ENCODE measurements at regions not wholly inside any gene's neighbourhood (a gene's known extent, or its start where the extent isn't known, plus 50 kb on each side); places are given as distances from the start of the nearest gene placed in this dataset.

DNA sequence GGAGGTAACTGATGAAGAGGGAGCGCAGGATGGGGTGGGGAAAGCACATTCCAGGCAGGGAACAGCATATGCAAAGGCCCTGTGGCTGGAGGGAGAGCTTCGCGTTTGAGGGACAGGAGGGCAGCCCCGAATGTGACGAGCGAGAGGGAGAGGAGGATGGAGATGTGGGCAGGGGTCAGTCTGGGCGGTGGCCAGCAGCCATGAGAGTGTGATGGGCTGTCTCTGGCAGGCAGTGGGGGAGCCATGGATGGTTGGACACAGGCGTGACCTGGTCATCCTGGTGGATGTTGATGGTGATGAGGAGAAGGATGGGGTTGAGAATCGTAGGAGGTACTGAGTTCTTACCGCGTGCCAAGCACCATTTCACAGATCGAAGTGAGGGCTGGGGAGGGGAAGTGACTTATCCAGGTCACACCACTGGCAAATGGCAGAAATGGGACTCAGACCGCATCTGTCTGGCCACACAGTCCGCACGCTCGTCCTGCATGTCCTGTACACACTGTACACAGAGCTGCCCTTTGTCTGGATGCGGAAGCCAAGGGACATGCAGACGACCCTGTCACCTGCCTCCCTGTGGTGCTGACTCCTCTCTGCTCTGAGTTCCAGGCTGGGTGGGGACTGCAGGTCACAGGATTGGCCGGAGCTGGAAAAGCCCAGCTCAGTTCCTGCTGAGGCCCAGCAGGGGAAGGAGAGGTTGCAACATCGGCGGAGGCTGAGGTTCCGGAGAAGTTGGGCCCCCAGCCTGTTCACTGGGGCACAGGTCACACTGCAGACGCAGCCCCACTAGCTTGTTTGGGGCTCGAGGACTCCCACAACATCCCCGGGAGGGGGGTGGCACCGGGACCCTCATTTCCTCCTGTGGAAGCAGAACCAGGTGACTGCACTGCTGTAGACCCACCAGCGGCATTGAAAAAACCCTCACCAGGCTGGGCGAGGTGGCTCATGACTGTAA, 165.6 kb upstream of the IER5L start:
- no peak overlapping the region for H3K27ac ChIP-seq
- in situ Hi-C loops (cut with HindIII; ENCODE audit: low pct_ligation_motif_present, low sequenced_read_pairs) = loop anchor here (25.0 kb wide), 2 partner anchors 181 to 269 kb away; partner anchors contain the start of gene C9orf50
- no peaks in the 10 kb centered on the region for H3K27me3 ChIP-seq (replicated peaks)
- no peak overlapping the region for H3K4me3 ChIP-seq (ENCODE audit: low read depth, low read length)
- DNase-seq = no peak
- TF ChIP-seq, protein P1, sequence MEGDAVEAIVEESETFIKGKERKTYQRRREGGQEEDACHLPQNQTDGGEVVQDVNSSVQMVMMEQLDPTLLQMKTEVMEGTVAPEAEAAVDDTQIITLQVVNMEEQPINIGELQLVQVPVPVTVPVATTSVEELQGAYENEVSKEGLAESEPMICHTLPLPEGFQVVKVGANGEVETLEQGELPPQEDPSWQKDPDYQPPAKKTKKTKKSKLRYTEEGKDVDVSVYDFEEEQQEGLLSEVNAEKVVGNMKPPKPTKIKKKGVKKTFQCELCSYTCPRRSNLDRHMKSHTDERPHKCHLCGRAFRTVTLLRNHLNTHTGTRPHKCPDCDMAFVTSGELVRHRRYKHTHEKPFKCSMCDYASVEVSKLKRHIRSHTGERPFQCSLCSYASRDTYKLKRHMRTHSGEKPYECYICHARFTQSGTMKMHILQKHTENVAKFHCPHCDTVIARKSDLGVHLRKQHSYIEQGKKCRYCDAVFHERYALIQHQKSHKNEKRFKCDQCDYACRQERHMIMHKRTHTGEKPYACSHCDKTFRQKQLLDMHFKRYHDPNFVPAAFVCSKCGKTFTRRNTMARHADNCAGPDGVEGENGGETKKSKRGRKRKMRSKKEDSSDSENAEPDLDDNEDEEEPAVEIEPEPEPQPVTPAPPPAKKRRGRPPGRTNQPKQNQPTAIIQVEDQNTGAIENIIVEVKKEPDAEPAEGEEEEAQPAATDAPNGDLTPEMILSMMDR (IDR thresholded peaks at IDR 0.05; ENCODE audit: low read depth, low read length, missing control alignments) = peak; percentile 31
- no peaks in the 10 kb centered on the region for H3K36me3 ChIP-seq (replicated peaks)

DNA sequence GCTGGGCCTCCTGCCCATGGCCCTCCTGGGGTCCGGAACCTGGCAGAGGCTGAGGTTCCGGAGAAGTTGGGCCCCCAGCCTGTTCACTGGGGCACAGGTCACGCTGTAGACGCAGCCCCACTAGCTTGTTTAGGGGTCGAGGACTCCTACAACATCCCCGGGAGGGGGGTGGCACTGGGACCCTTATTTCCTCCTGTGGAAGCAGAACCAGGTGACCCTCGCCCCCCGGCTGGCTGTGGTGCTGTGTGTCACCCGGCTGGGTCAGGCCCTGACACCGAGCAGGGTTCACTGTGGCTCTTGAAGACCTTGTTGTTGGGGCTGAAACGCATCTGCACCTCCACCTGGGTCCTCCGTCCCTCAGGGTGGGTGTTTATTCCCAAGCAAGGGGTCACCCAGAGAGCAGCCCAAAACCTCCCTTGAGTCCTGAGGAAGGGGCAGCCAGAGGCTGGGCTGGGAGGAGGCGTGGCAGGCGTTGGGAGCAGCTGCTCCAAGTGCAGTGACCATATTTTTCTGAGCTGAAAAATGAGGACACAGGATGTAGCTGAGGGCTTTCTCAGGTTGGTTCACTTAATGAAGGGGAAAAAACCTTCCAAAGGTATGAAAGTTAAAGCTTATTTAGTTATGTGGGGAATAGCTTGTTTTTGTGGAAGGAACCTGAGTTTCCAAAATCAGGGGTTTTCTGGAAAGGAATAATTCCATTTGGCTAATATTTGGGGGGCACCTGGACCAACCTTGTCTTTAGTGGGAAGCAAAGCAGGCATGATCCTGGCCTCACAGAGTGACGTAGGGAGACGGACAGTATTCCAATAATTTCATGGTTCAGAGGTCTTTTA, 164.7 kb upstream of the IER5L start:
- H3K27me3 ChIP-seq (replicated peaks) = no peaks in the 10 kb centered on the region
- DNase-seq = no peak
- no peak overlapping the region for H3K4me3 ChIP-seq (ENCODE audit: low read depth, low read length)
- no peaks in the 10 kb centered on the region for H3K36me3 ChIP-seq (replicated peaks)
- in situ Hi-C loops (cut with HindIII; ENCODE audit: low pct_ligation_motif_present, low sequenced_read_pairs) = loop anchor here (25.0 kb wide), 2 partner anchors 181 to 269 kb away; partner anchors contain the start of gene C9orf50
- H3K27ac ChIP-seq = no peak overlapping the region
- TF ChIP-seq, protein P1 (IDR thresholded peaks at IDR 0.05; ENCODE audit: low read depth, low read length, missing control alignments) = no peak

DNA sequence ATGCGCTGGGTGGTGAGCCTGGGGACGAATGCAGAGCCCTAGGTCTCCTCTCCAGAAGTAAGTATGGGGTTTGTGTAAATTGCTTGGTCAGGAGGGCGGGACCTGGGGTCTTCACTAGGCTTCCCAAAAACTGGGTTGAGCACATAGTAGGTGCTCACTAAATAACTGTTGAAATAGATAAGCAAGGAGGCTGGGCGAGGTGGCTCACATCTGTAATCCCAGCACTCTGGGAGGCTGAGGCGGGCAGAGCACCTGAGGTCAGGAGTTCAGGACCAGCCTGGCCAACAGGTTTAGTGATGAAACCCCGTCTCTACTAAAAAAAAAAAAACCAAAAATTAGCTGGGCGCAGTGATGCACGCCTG, 163.9 kb upstream of the IER5L start:
- in situ Hi-C loops (cut with HindIII; ENCODE audit: low pct_ligation_motif_present, low sequenced_read_pairs) = loop anchor here (25.0 kb wide), 2 partner anchors 180 to 270 kb away; partner anchors contain the start of gene C9orf50

DNA sequence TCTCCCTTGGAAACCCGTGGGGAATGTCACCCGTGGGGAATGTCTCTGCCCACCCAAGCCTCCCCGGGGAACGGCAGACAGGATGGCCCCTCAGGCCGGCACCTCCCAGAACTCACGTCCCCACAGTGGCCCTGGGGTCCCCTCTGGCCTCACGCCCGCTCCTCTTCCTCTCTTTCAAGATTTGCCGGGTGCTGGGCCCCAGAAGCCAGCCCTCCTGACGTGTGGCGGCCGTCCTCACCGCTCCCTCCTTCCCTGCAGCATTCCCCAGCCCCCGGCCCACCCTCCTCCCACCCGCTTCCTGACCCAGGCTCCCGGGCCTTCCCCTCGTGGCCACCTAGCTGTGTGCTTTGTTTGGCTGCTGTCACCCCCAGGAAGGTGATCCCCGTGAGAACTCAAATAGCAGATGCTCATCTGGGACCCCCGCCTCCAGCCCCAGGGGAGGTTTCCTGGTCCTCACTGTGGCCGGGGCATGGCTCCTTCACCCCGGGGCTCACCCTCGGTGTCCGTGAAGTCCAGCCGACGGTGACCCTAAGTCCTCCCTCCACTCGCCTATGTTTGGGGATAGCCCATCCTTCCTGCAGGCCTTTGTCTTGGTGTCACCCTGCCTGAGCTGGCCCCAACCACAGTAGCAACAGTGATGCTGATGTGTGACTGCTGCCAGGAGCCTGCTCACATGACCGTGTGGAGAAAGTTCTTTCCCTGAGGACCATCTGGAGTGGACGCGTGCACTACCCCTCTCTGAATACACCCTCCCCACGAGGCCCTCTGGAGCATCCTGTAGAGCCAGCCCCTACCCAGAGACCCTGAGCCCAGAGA, 163.3 kb upstream of the IER5L start:
- H3K27me3 ChIP-seq (replicated peaks) = no peaks in the 10 kb centered on the region
- TF ChIP-seq, protein P1 (IDR thresholded peaks at IDR 0.05; ENCODE audit: low read depth, low read length, missing control alignments) = no peak
- no peak for DNase-seq
- no peaks in the 10 kb centered on the region for H3K36me3 ChIP-seq (replicated peaks)
- no peak overlapping the region for H3K4me3 ChIP-seq (ENCODE audit: low read depth, low read length)
- in situ Hi-C loops (cut with HindIII; ENCODE audit: low pct_ligation_motif_present, low sequenced_read_pairs) = loop anchor here (25.0 kb wide), 2 partner anchors 179 to 271 kb away; partner anchors contain the start of gene C9orf50
- no peak overlapping the region for H3K27ac ChIP-seq

More for the DNA sequence above, 163.9 kb upstream of the IER5L start:
- TF ChIP-seq, protein P1 (IDR thresholded peaks at IDR 0.05; ENCODE audit: low read depth, low read length, missing control alignments) = no peak
- H3K27ac ChIP-seq = no peak overlapping the region
- H3K27me3 ChIP-seq (replicated peaks) = no peaks in the 10 kb centered on the region
- DNase-seq = no peak
- no peaks in the 10 kb centered on the region for H3K36me3 ChIP-seq (replicated peaks)
- H3K4me3 ChIP-seq (ENCODE audit: low read depth, low read length) = no peak overlapping the region

Measured in brain microvascular endothelial cell (primary cell).